Endodermal cell (in vitro differentiated cells): ENCODE measurements at regions not wholly inside any gene's neighbourhood (a gene's known extent, or its start where the extent isn't known, plus 50 kb on each side); places are given as distances from the start of the nearest gene placed in this dataset.

ENCODE experiments used
- DNase-seq: peaks from one replicate; pipeline ENCODE4 v3.0.0-alpha.2; 2017
- H3K27ac ChIP-seq: 2 replicates; pipeline ENCODE4 v1.5.1; 2013; ENCODE audit warnings: mild to moderate bottlenecking, low read depth, low read length, moderate library complexity
- H3K27me3 ChIP-seq: 2 replicates; pipeline ENCODE4 v1.6.1; 2013; ENCODE audit warnings: mild to moderate bottlenecking, low read length, moderate library complexity; ENCODE audit not compliant: insufficient read depth, control insufficient read depth, poor library complexity, severe bottlenecking
- H3K36me3 ChIP-seq: 2 replicates; pipeline ENCODE4 v1.7.0; 2013; ENCODE audit warnings: mild to moderate bottlenecking, low read length, moderate library complexity; ENCODE audit not compliant: control insufficient read depth, insufficient read depth
- H3K4me1 ChIP-seq: one replicate; pipeline ENCODE4 v1.7.0; 2013; ENCODE audit warnings: low read length; ENCODE audit not compliant: control insufficient read depth, insufficient read depth
- H3K4me3 ChIP-seq: 2 replicates; pipeline ENCODE4 v1.5.1; 2013; ENCODE audit warnings: mild to moderate bottlenecking, low read length, moderate library complexity
- H3K9ac ChIP-seq: 2 replicates; pipeline ENCODE4 v1.6.1; 2013; ENCODE audit warnings: mild to moderate bottlenecking, low read length, moderate library complexity; ENCODE audit not compliant: poor library complexity, severe bottlenecking; ENCODE audit errors: extremely low read depth
- H3K9me3 ChIP-seq: 2 replicates; pipeline ENCODE4 v1.6.1; 2013; ENCODE audit warnings: mild to moderate bottlenecking, low read length, moderate library complexity; ENCODE audit not compliant: control insufficient read depth
- H3K27ac Mint-ChIP-seq: 2 replicates; pipeline ENCODE4 v1.8.0; 2020; ENCODE audit warnings: mixed read lengths
- H3K27me3 Mint-ChIP-seq: 2 replicates; pipeline ENCODE4 v1.8.0; 2021; ENCODE audit warnings: mild to moderate bottlenecking, mixed read lengths; ENCODE audit not compliant: insufficient read depth
- H3K36me3 Mint-ChIP-seq: 2 replicates; pipeline ENCODE4 v1.8.0; 2020; ENCODE audit warnings: low read depth, mixed read lengths
- H3K4me1 Mint-ChIP-seq: 2 replicates; pipeline ENCODE4 v1.8.0; 2020; ENCODE audit warnings: mixed read lengths
- H3K4me3 Mint-ChIP-seq: 2 replicates; pipeline ENCODE4 v1.8.0; 2020; ENCODE audit warnings: mild to moderate bottlenecking, moderate library complexity, mixed read lengths
- H3K9me3 Mint-ChIP-seq: 2 replicates; pipeline ENCODE4 v1.8.0; 2020; ENCODE audit warnings: mild to moderate bottlenecking, mixed read lengths
- CTCF ChIP-seq: fragments of 200-600 bp; sonication (generic); conservative IDR thresholded peaks from 2 replicates; pipeline ENCODE4 v1.5.0; 2021; ENCODE audit warnings: antibody characterized with exemption, mild to moderate bottlenecking
- WGBS, 2 experiments: methylation state at CpG; one replicate each; pipeline versions ENCODE4 v1.1.5 to v1.1.7; 2013; ENCODE audit warnings: missing lambda C conversion rate in 2 of 2, mixed read lengths in 1 of 2; ENCODE audit not compliant: insufficient coverage in 1 of 2, insufficient read length in 1 of 2; 5-methylcytosine and 5-hydroxymethylcytosine counted together

DNA sequence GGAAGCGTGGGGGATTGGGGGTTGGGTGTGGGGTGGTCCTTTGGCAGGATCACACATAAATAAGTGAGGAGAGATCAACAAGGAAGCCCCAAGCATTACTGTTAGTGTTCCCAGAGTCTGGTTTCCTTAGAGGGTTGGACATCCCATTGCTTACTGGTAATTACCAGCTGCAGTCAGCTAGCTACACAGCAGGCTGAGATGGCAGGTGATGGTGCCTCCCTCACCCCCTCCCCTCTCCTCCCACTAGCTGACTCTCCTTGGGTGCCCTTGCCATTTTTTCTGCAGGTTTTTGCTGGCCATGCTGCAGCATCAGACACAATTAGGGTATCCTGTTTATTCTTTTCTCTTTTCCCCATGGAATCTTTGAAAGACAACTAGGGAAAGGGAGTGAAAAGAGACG lies 107.5 kb upstream of the TLR4 start:
- DNase-seq: no peak
- Mint-ChIP-seq H3K27me3 (no peaks in the 10 kb centered on the region), H3K27ac (no peak overlapping the region), H3K4me3 (no peak overlapping the region), H3K4me1 (peaks cover 4% of the 10 kb centered on the region), H3K9me3 (peaks cover 5% of the 10 kb centered on the region), H3K36me3 (no peaks in the 10 kb centered on the region)
- 86% methylated on average over 2 of the region's 2 CpGs; no CpG with 5 or more reads in 1 of the 2 experiments for WGBS, 2 experiments
- Histone ChIP-seq H3K4me1 (no peaks in the 10 kb centered on the region), H3K36me3 (no peaks in the 10 kb centered on the region), H3K9me3 (no peaks in the 10 kb centered on the region), H3K27me3 (no peaks in the 10 kb centered on the region), H3K9ac (no peak overlapping the region), H3K27ac (no peak overlapping the region), H3K4me3 (no peak overlapping the region)
- no peak for TF ChIP-seq CTCF

- Mint-ChIP-seq H3K27me3 (no peaks in the 10 kb centered on the region), H3K4me1 (peaks cover 4% of the 10 kb centered on the region), H3K4me3 (no peak overlapping the region), H3K27ac (no peak overlapping the region), H3K36me3 (no peaks in the 10 kb centered on the region), H3K9me3 (peaks cover 3% of the 10 kb centered on the region)
- WGBS, 2 experiments: 88% methylated on average over 3 of the region's 3 CpGs; no CpG with 5 or more reads in 1 of the 2 experiments
- Histone ChIP-seq H3K36me3 (no peaks in the 10 kb centered on the region), H3K9me3 (no peaks in the 10 kb centered on the region), H3K9ac (no peak overlapping the region), H3K4me3 (no peak overlapping the region), H3K27me3 (no peaks in the 10 kb centered on the region), H3K4me1 (no peaks in the 10 kb centered on the region), H3K27ac (no peak overlapping the region)
- DNase-seq: no peak
- TF ChIP-seq CTCF: no peak
These were observed 108.6 kb upstream of the TLR4 start for GRCh38 chr9:117595650-117596049.

DNA sequence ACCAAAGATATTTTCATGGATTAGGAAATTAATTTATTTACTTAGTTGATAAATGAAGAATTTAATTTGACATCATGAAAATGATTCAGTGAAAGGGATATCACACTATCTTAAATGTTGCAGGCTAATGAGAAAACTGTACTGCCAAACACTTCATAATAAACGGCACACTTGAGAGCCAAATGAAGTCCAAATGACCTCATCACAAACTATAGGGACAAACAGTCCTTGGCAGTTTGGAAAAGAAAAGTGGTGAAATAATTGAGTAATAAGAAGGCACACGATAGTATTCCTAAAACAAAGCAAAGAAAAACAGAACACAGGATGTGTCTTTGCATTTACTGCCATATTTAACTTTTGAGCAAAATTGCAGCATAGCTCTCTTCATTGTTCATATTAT lies 116.9 kb upstream of the TLR4 start:
- Histone ChIP-seq H3K27ac (no peak overlapping the region), H3K9ac (no peak overlapping the region), H3K4me3 (no peak overlapping the region), H3K36me3 (no peaks in the 10 kb centered on the region), H3K27me3 (no peaks in the 10 kb centered on the region), H3K9me3 (no peaks in the 10 kb centered on the region), H3K4me1 (no peaks in the 10 kb centered on the region)
- Mint-ChIP-seq H3K36me3 (no peaks in the 10 kb centered on the region), H3K9me3 (no peaks in the 10 kb centered on the region), H3K27me3 (no peaks in the 10 kb centered on the region), H3K27ac (no peak overlapping the region), H3K4me1 (no peaks in the 10 kb centered on the region), H3K4me3 (no peak overlapping the region)
- 100% methylated on average over 1 to 2 of the region's 2 CpGs for WGBS, 2 experiments
- DNase-seq: no peak
- TF ChIP-seq CTCF: no peak
